Medulla oblongata (tissue), 1 donor: ENCODE measurements at regions not wholly inside any gene's neighbourhood (a gene's known extent, or its start where the extent isn't known, plus 50 kb on each side); places are given as distances from the start of the nearest gene placed in this dataset.
A peak's percentile ranks its signal among the peaks of the same experiment; 100 is the strongest.

Experiments used
- DNase-seq: peaks from one replicate; pipeline ENCODE4 v3.0.0-alpha.2; 2015; ENCODE audit errors: extremely low spot score

- DNase-seq: no peak
These were observed 334.3 kb upstream of the LRRC7 start for GRCh38 chr1:69233463-69233862.

GRCh38 chr1:69244211-69244610 is 323.5 kb upstream of the LRRC7 start:
- DNase-seq: no peak

- DNase-seq: no peak
These were observed 321.6 kb upstream of the LRRC7 start for GRCh38 chr1:69246109-69246508.

GRCh38 chr1:69246710-69247109 is 321.0 kb upstream of the LRRC7 start:
- peak; percentile 31 for DNase-seq

GRCh38 chr1:69252696-69253095 is 315.0 kb upstream of the LRRC7 start:
- DNase-seq: no peak

GRCh38 chr1:69256036-69256435 is 311.7 kb upstream of the LRRC7 start:
- DNase-seq: no peak

- no peak for DNase-seq
These were observed 308.9 kb upstream of the LRRC7 start for GRCh38 chr1:69258842-69259241.

GRCh38 chr1:69263921-69264391 is 303.8 kb upstream of the LRRC7 start:
- no peak for DNase-seq

- DNase-seq: no peak
These were observed 298.2 kb upstream of the LRRC7 start for GRCh38 chr1:69269491-69269890.

- DNase-seq: no peak
These were observed 296.1 kb upstream of the LRRC7 start for GRCh38 chr1:69271587-69272125.

- DNase-seq: no peak
These were observed 295.0 kb upstream of the LRRC7 start for GRCh38 chr1:69272684-69273083.

- DNase-seq: no peak
These were observed 288.8 kb upstream of the LRRC7 start for GRCh38 chr1:69278923-69279322.

GRCh38 chr1:69283516-69283915 is 284.2 kb upstream of the LRRC7 start:
- no peak for DNase-seq

- DNase-seq: no peak
These were observed 283.2 kb upstream of the LRRC7 start for GRCh38 chr1:69284508-69284907.

- no peak for DNase-seq
These were observed 279.3 kb upstream of the LRRC7 start for GRCh38 chr1:69288416-69288815.

- no peak for DNase-seq
These were observed 277.4 kb upstream of the LRRC7 start for GRCh38 chr1:69290291-69290690.

GRCh38 chr1:69291541-69291940 is 276.2 kb upstream of the LRRC7 start:
- DNase-seq: no peak

GRCh38 chr1:69292833-69293232 is 274.9 kb upstream of the LRRC7 start:
- no peak for DNase-seq

- DNase-seq: no peak
These were observed 273.6 kb upstream of the LRRC7 start for GRCh38 chr1:69294171-69294570.

GRCh38 chr1:69295265-69295664 is 272.5 kb upstream of the LRRC7 start:
- no peak for DNase-seq

- no peak for DNase-seq
These were observed 262.1 kb upstream of the LRRC7 start for GRCh38 chr1:69305621-69306020.

- no peak for DNase-seq
These were observed 255.5 kb upstream of the LRRC7 start for GRCh38 chr1:69312055-69312732.

- no peak for DNase-seq
These were observed 254.6 kb upstream of the LRRC7 start for GRCh38 chr1:69313118-69313517.

- no peak for DNase-seq
These were observed 252.3 kb upstream of the LRRC7 start for GRCh38 chr1:69315416-69315815.
